ENCODE measurements at regions not wholly inside any gene's neighbourhood (a gene's known extent, or its start where the extent isn't known, plus 50 kb on each side); places are given as distances from the start of the nearest gene placed in this dataset.
"Not testable (repeated sequence)": the region's sequence is repeated elsewhere in the genome, so short reads cannot be mapped to it uniquely, and the experiment has no call there.

DNA sequence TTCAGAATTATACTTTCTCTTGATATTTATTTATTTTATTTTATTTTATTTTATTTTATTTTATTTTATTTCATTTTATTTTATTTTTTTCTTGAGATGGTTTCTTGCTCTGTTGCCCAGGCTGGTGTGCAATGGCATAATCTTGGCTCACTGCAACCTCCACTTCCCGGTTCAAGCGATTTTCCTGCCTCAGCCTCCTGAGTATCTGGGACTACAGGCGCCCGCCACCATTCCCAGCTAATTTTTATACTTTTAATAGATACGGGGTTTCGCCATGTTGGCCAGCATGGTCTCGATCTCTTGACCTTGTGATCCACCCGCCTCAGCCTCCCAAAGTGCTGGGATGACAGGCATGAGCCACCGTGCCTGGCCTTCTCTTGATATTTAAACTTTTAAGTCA, 3905.2 kb upstream of the OR11H1 start:
- H3K4me3 ChIP-seq; H3K27ac ChIP-seq; intact Hi-C loops (cut with DNase I); H3K27me3 ChIP-seq; H3K36me3 ChIP-seq; DNase-seq; H3K4me1 ChIP-seq: not testable (repeated sequence)
- H3K9me3 ChIP-seq = peaks cover 4 to 82% (median 53%) of the 10 kb centered on the region in 3 donors
- 78 to 83% methylated on average over 9 of the region's 9 CpGs for WGBS, 2 donors

DNA sequence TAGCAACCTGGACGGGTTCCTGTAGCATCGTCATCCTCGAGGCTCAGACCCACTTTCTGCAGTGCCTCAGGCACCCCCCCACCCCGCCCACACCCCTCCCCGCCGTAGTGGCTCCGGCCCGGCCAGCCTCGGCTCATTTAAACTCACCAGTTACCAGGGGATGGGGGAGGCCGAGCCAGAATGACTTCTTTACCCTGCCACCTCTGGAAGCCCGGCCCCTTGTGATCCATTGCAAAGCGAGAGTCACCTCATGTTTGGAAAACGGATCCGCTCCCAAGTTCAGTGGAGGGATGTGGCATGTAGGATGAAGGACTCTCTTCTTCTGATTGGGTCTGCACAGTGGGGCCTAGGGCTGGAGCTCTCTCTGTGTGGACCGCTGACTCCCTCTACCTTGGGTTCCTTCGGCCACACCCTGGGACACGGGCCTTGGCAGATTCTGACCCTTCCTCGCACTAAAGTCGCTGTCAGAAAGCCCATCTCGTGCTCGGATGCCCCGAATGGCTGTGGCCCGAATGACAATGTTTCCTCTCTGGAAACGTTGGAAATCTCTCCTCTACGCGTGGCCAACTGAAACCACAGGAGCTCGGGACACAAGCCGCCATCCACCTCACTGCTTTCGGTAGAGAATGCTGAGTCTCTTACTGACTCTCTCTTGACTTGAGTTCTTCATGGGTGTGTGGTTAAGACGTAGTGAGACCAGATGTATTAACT, 3902.1 kb upstream of the OR11H1 start:
- H3K27ac ChIP-seq; H3K4me1 ChIP-seq; H3K27me3 ChIP-seq; DNase-seq; intact Hi-C loops (cut with DNase I); H3K36me3 ChIP-seq; H3K4me3 ChIP-seq: not testable (repeated sequence)
- WGBS, 2 donors = 85 to 91% methylated on average over 28 of the region's 30 CpGs
- H3K9me3 ChIP-seq = peaks cover 15 to 82% (median 64%) of the 10 kb centered on the region in 3 donors

DNA sequence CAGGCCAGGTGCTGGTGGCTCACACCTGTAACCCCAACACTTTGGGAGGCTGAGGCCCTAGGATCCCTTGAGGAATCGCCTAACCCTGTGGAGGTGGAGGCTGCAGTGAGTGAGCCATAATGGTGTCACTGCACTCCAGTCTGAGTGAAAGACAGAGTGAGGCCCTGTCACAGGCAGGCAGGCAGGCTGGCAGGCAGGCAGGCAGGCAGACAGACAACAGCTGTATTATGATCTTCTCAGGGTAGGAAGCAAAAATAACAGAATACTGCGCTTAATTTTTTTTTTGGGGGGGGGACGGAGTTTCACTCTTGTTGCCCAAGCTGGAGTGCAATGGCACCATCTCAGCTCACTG, 3901.6 kb upstream of the OR11H1 start:
- Histone ChIP-seq H3K4me3 (no peak overlapping the region), H3K27me3 (no peaks in the 10 kb centered on the region), H3K4me1 (no peaks in the 10 kb centered on the region), H3K27ac (no peak overlapping the region), H3K36me3 (no peaks in the 10 kb centered on the region), H3K9me3 (peaks cover 15 to 79% (median 62%) of the 10 kb centered on the region in 3 donors)
- no peak for DNase-seq
- TF ChIP-seq, protein P1, sequence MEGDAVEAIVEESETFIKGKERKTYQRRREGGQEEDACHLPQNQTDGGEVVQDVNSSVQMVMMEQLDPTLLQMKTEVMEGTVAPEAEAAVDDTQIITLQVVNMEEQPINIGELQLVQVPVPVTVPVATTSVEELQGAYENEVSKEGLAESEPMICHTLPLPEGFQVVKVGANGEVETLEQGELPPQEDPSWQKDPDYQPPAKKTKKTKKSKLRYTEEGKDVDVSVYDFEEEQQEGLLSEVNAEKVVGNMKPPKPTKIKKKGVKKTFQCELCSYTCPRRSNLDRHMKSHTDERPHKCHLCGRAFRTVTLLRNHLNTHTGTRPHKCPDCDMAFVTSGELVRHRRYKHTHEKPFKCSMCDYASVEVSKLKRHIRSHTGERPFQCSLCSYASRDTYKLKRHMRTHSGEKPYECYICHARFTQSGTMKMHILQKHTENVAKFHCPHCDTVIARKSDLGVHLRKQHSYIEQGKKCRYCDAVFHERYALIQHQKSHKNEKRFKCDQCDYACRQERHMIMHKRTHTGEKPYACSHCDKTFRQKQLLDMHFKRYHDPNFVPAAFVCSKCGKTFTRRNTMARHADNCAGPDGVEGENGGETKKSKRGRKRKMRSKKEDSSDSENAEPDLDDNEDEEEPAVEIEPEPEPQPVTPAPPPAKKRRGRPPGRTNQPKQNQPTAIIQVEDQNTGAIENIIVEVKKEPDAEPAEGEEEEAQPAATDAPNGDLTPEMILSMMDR (IDR thresholded peaks at IDR 0.05) = no peak
- no peak for TF ChIP-seq POLR2A (IDR thresholded peaks at IDR 0.05)
- intact Hi-C loops (cut with DNase I) = no loop called here
- WGBS, 2 donors = 88 to 95% methylated on average over 3 of the region's 3 CpGs

DNA sequence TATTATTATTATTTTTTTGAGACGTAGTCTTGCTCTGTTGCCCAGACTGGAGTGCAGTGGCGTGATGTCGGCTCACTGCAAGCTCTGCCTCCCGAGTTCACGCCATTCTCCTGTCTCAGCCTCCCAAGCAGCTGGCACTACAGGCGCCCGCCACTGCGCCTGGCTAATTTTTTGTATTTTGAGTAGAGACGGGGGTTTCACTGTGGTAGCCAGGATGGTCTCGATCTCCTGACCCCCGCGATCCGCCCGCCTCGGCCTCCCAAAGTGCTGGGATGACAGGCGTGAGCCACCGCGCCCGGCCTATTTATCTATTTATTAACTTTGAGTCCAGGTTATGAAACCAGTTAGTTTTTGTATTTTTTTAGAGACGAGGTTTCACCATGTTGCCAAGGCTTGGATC, 3901.0 kb upstream of the OR11H1 start:
- H3K4me1 ChIP-seq; H3K4me3 ChIP-seq; H3K27ac ChIP-seq; H3K36me3 ChIP-seq; intact Hi-C loops (cut with DNase I); DNase-seq; H3K27me3 ChIP-seq: not testable (repeated sequence)
- WGBS, 2 donors = 92% methylated on average over 20 of the region's 20 CpGs
- H3K9me3 ChIP-seq = peaks cover 15 to 74% (median 59%) of the 10 kb centered on the region in 3 donors

DNA sequence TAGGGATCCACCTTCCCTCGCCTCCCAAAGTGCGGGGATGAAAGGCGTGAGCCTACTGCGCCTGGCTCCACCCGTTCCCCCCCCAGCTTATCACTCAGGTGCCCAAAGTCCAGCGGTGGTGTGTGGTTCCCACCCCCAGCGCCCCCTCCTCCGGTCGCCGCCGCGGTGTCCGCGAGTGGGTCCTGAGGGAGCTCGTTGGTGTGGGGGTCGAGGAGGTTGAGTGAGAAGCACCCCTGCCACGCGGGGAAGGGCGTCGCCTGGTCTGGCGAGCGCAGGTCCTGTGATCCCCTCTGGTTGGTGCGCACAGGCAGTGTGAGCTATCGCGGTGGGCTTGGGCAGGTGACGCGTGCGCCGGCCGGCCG, 3900.6 kb upstream of the OR11H1 start:
- Histone ChIP-seq H3K4me3 (no peak overlapping the region), H3K27me3 (no peaks in the 10 kb centered on the region), H3K27ac (no peak overlapping the region), H3K36me3 (no peaks in the 10 kb centered on the region), H3K9me3 (peaks cover 15 to 74% (median 59%) of the 10 kb centered on the region in 3 donors), H3K4me1 (no peaks in the 10 kb centered on the region)
- TF ChIP-seq, protein P1 (IDR thresholded peaks at IDR 0.05) = no peak
- no peak for TF ChIP-seq POLR2A (IDR thresholded peaks at IDR 0.05)
- WGBS, 2 donors = 89 to 94% methylated on average over 19 to 26 of the region's 31 CpGs
- intact Hi-C loops (cut with DNase I) = no loop called here
- DNase-seq = no peak

DNA sequence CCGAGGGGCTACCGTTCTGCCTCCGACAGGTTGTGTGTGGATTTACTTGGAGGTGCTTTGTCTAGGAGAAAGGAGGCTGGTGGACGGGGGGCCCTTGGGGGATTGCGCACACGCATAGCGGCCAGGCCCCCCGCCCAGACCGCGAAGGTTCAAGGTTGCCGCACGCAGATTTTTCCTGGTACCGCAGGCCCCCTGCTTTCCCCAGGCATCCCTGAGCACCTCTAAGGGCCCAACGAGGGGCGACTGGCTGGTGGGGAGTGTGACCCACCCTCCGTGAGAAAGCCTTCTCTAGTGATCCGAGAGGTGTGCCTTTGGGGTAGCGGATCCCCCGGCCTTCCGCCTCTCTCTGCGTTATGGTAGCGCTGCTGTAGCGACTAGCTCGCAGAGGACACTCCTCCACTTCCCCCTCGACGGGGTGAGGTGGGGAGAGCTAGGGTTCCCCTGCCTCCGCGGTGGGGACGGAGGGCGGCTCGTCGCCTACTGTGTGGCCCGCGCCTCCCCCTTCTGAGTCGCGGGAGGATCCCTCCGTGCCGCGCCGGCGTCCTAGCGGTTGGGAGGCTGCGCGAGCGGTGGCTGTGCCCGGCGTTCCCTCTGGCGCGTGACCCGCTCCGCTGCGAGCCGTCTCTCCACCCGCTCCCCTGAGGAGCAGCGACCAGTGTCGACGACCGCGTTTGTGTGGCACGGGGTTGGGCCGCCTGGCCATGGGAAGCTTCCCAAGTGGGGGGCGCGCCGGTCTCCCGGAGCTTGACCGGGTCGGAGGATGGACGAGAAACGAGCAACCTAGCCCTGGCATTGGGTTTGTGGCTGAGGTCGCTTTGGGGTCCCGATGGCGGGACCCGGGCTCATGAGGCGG, 3900.0 kb upstream of the OR11H1 start:
- H3K4me3 ChIP-seq = no peak overlapping the region
- DNase-seq = no peak
- H3K9me3 ChIP-seq = peaks cover 15 to 71% (median 57%) of the 10 kb centered on the region in 3 donors
- H3K4me1 ChIP-seq = no peaks in the 10 kb centered on the region
- H3K36me3 ChIP-seq = no peaks in the 10 kb centered on the region
- no peak for TF ChIP-seq POLR2A (IDR thresholded peaks at IDR 0.05)
- TF ChIP-seq, protein P1 (IDR thresholded peaks at IDR 0.05) = no peak
- WGBS, 2 donors = 93 to 96% methylated on average over 35 to 61 of the region's 74 CpGs
- no peak overlapping the region for H3K27ac ChIP-seq
- H3K27me3 ChIP-seq = no peaks in the 10 kb centered on the region
- intact Hi-C loops (cut with DNase I) = no loop called here
